ENCODE measurements at regions not wholly inside any gene's neighbourhood (a gene's known extent, or its start where the extent isn't known, plus 50 kb on each side); places are given as distances from the start of the nearest gene placed in this dataset.

- Histone ChIP-seq H3K27me3 (ENCODE audit: insufficient read depth, poor library complexity, severe bottlenecking) (no peaks in the 10 kb centered on the region), H3K4me3 (replicated peaks; ENCODE audit: insufficient read depth, low read length) (no peak overlapping the region), H3K27ac (replicated peaks) (no peak overlapping the region)
- no peak for DNase-seq (ENCODE audit: low read depth in 1 of 2, low spot score in 1 of 2)
- TF ChIP-seq REST (IDR thresholded peaks at IDR 0.05; ENCODE audit: insufficient replicate concordance, low read depth) (no peak), GABPA (IDR thresholded peaks at IDR 0.05; ENCODE audit: low read depth) (no peak), SPI1 (IDR thresholded peaks at IDR 0.05; ENCODE audit: borderline replicate concordance, low read depth) (no peak), POLR2AphosphoS5 (IDR thresholded peaks at IDR 0.05; ENCODE audit: low read depth) (no peak)
- TF ChIP-seq, protein P1, sequence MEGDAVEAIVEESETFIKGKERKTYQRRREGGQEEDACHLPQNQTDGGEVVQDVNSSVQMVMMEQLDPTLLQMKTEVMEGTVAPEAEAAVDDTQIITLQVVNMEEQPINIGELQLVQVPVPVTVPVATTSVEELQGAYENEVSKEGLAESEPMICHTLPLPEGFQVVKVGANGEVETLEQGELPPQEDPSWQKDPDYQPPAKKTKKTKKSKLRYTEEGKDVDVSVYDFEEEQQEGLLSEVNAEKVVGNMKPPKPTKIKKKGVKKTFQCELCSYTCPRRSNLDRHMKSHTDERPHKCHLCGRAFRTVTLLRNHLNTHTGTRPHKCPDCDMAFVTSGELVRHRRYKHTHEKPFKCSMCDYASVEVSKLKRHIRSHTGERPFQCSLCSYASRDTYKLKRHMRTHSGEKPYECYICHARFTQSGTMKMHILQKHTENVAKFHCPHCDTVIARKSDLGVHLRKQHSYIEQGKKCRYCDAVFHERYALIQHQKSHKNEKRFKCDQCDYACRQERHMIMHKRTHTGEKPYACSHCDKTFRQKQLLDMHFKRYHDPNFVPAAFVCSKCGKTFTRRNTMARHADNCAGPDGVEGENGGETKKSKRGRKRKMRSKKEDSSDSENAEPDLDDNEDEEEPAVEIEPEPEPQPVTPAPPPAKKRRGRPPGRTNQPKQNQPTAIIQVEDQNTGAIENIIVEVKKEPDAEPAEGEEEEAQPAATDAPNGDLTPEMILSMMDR (IDR thresholded peaks at IDR 0.05; ENCODE audit: insufficient read depth, low read length), result no peak
These were observed 773.7 kb downstream of the BCL11B start for GRCh38 chr14:98498019-98498885.

DNA sequence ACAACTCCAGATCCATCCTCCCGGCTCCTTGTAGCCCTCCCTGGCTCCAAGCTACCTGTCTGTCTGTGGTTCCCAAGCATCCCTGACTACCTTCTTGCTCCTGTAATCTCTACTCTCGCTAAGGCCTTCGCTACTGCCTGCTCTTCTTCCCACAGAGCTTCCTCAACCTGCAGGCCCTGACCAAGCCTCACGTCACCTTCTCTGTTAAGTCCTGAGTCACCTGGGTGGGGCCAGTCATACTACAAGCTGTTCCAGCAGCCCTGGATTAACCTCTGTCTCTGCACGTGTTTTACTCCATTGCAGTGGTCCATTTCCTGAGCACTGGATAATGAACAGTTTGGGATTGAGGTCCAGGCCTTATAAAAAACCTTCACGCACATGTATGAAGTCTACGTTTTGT lies 770.7 kb downstream of the BCL11B start:
- no peak overlapping the region for H3K4me3 ChIP-seq (replicated peaks; ENCODE audit: insufficient read depth, low read length)
- no peak for DNase-seq (ENCODE audit: low read depth in 1 of 2, low spot score in 1 of 2)
- H3K27me3 ChIP-seq (ENCODE audit: insufficient read depth, poor library complexity, severe bottlenecking), result no peaks in the 10 kb centered on the region
- no peak overlapping the region for H3K27ac ChIP-seq (replicated peaks)
- TF ChIP-seq REST (IDR thresholded peaks at IDR 0.05; ENCODE audit: insufficient replicate concordance, low read depth), result no peak
- no peak for TF ChIP-seq POLR2AphosphoS5 (IDR thresholded peaks at IDR 0.05; ENCODE audit: low read depth)
- no peak for TF ChIP-seq SPI1 (IDR thresholded peaks at IDR 0.05; ENCODE audit: borderline replicate concordance, low read depth)

GRCh38 chr14:98501836-98502235 lies 770.2 kb downstream of the BCL11B start:
- TF ChIP-seq, protein P1 (IDR thresholded peaks at IDR 0.05; ENCODE audit: insufficient read depth, low read length), result no peak
- no peak for TF ChIP-seq POLR2AphosphoS5 (IDR thresholded peaks at IDR 0.05; ENCODE audit: low read depth)
- TF ChIP-seq GABPA (IDR thresholded peaks at IDR 0.05; ENCODE audit: low read depth), result no peak
- TF ChIP-seq SPI1 (IDR thresholded peaks at IDR 0.05; ENCODE audit: borderline replicate concordance, low read depth), result no peak
- TF ChIP-seq REST (IDR thresholded peaks at IDR 0.05; ENCODE audit: insufficient replicate concordance, low read depth), result no peak
- H3K4me3 ChIP-seq (replicated peaks; ENCODE audit: insufficient read depth, low read length), result no peak overlapping the region
- H3K27ac ChIP-seq (replicated peaks), result no peak overlapping the region
- no peaks in the 10 kb centered on the region for H3K27me3 ChIP-seq (ENCODE audit: insufficient read depth, poor library complexity, severe bottlenecking)
- DNase-seq (ENCODE audit: low read depth in 1 of 2, low spot score in 1 of 2), result no peak
